A172 (cell line): ENCODE measurements at regions not wholly inside any gene's neighbourhood (a gene's known extent, or its start where the extent isn't known, plus 50 kb on each side); places are given as distances from the start of the nearest gene placed in this dataset.
"Not testable (repeated sequence)": the region's sequence is repeated elsewhere in the genome, so short reads cannot be mapped to it uniquely, and the experiment has no call there.

Experiments used
- DNase-seq: peaks from one replicate; pipeline ENCODE4 v3.0.0-alpha.2; 2015; ENCODE audit warnings: low spot score

DNA sequence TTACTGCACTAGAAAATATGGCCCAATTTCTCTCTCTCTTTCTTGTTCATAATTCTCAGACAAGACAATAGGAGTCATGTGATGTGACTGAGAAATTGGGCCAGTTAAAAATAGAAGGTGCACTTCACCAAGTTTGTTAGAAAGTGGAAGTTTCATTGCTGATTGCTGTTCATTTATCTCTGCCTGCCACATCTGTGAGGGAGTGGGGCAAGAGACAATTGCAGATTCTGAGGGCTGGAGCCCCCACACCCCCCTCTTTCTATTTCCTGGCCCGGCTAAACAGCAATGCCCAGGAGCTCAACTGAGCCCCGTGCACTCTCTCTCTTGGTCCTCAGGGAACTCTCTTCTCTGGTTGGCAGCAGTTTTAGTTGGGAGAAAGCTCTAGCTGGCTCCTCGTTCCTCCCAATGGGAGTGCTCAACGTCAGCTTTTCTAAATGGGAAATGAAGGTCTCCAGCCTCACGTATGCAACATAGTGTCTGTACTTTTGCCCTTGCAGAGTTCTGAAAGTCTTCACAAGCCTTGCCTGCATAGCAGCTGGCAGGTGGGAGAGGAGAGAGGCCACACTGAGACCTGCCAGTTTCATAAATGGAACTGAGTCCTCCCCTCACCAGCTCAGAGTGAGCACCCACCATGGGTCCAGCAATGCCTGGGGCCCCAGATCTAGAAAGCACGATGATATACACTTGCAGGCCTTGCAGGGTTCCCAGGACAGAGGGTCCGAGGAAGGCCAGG, 115.7 kb downstream of the MYCN start:
- no peak for DNase-seq

DNA sequence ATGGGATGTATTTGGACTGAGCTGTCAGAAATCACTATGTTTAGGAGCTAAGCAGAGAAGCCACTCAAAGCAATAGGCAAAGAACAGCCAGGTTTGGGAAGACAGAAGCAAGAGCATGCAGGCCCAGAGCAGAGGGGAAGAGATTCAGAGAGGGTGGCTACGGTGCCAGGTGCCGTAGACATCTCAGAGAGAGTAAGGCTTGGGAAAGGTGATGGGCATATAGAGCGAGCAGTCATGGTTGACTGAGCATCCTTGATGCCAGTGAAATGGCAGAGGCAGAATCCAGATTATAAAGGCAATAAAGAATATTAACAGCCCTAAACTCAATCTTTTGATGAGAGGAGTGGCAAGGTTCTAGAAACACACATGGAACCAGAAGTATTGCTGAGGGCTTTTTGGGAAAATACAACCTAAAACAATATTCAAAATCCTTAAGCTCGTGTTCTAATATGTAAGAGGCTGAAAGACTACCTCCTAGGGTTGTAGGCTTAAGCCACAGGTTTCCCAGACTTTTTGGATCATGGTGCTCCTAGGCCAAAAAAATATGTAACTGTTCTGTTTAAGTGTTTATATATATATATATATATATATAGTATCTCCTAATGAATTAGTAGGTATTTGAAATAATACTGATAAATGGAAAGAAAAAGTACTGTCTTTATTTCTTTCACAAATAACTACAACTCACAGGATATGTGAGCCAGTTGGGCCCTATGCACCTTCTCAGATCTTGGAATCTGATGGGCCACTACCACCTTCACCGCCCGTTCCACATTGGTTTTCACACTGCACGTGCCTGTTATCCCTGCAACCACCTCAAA, 113.3 kb downstream of the MYCN start:
- no peak for DNase-seq

DNA sequence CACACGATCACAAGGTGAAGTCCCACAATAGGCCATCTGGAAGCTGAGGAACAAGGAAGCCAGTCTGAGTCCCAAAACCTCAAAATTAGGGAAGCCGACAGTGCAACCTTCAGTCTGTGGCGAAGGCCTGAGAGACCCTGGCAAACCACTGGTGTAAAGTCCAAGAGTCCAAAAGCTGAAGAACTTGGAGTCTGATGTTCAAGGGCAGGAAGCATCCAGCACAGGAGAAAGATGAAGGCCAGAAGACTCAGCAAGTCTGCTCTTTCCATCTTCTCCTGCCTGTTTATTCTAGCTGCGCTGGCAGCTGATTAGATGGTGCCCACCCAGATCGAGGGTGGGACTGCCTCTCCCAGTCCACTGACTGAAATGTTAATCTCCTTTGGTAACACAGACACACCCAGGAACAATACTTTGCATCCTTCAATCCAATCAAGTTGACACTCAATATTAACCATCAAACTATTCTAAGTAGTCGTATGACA, 112.3 kb downstream of the MYCN start:
- not testable (repeated sequence) for DNase-seq

DNA sequence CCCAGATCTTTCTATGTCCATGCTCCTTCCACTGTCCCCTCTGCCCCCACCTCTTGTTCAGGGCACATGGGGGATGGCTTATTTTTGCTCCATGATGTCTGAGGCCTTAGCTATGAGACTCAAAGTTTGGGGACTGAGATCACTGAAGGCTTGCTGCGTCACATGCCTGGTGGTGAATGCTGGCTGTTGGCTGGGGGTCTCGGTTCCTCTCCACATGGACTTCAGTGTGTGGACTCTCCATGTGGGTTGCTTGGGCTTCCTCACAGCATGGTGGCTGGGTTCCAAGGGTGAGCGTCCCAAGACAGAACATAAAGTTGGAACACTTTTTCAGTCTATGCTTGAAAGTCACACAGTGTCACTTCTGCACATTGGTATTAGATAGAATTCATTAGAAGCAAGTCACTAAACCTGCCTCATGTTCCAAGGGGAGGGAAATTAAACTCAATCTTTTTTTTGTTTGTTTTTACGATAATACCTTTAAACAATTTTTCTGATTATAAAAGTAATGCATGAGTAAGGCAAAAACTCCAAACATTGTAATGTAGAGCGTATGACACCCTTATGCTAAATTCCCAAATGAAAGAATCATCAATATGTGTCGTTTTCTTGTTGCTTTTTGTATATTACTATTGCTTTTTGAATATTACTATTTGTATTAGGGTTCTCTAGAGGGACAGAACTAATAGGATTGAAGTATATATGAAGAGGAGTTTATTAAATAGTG, 111.7 kb downstream of the MYCN start:
- no peak for DNase-seq

DNA sequence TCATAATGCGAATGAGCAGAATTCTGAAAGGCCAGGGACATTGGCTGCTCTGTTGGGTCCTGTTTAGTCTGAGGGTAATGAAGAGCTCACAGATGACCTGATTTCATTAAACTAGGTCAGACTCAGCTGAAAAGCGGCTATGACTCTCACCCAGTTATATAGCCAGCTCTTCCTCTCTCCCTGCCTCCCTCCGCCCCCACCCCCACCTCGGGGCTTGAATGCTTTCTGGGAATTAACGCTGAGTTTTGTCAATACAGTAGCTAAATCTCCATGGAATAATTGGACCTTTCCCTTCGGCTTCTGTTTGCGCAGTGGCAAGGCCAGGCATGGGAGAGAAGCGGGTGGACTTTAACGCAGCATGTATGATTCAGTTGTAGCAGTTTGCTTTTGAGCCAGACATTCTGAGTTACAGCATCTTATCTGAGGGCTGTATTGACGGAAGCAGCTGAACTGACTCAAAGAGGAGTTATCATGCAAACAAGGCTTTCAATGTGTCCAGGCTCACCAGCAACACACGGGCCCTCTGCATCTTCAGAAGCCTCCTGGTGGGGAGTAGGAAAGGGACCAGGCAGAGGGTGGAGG, 110.6 kb downstream of the MYCN start:
- no peak for DNase-seq

DNA sequence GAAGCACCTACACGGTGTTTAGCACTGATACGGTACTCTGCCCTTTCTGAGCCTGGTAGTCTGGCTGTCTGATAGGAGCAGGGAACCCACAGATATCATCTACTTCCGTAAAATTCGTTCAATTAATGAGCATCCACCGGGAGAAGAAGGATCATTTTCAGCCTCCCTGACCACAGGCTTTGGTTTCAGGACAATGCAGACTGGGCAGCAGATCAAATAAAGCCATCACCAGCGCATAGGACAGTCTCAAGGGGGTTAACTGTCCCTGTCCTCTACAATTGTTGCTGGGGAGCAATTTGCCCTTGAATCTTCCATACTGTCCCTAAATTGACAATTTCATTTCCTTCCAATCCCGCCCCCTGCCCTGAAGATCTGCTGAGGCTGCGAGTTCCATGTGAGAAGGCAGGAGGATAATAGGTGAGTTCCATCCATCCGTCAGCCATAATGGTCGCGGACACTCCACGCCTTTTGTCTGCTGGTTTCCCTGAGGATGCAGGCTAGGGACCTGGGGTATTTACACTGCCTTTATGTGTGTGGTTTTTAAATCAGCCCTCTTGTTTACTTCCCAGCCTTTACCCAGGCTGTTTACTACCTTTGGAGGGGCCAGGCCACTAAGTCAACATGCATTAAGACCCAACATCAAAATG, 110.0 kb downstream of the MYCN start:
- DNase-seq = no peak

DNA sequence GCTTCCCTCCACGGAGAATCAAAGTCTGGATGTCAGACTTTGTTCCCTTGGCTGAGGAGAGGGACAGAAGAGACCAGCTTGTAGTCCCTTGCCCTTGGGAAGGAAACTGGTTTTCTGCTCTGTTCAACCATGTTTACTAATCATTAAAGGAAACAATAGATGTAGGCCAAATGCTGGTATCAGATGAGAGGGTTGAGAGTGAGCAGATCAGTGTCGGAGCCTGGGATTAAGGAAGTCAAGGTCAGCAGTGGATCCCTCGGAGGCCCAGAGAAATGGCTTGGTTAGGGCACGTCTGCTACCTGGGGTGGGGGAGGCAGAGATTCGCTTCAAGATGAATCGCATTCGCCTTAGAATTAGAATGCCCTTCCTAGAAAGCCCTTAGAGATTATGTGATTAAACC, 109.1 kb downstream of the MYCN start:
- DNase-seq = no peak

DNA sequence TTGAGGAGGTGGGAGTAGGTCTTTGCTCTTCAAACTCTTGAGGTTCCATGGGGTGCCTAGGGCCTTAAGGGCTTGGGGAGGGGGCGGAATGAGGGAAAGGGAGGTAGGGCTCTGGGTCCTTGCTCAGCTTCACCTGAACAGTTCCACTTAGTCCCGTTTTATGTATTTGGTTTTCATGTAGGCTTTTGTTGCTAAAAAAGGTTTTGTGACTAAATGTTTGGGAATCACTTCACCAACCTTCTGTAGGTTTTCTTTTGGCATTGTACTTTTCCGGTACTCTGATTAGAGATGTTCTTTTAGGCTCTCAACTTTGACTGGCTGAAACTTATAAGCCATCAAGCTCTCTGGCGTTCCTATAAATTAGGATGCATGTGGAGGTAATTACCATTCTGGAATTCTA, 108.1 kb downstream of the MYCN start:
- DNase-seq = no peak

DNA sequence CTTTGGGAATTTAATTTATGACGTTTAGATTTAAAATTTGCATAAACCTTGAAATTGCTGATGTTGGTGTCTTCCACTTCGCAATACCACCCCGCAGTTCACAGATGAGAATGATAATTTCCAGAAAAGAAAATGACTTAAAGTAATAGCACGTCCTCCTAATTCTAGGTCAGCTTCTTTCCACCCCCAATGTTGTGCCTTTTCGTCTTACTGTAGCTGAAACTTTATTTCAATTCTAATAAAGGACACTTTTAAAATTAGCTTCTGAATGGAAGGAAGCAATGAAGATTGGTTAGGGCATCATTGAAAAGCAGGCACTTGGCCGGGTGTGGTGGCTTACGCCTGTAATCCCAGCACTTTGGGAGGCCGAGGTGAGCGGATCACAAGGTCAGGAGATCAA, 107.4 kb downstream of the MYCN start:
- DNase-seq = no peak

DNA sequence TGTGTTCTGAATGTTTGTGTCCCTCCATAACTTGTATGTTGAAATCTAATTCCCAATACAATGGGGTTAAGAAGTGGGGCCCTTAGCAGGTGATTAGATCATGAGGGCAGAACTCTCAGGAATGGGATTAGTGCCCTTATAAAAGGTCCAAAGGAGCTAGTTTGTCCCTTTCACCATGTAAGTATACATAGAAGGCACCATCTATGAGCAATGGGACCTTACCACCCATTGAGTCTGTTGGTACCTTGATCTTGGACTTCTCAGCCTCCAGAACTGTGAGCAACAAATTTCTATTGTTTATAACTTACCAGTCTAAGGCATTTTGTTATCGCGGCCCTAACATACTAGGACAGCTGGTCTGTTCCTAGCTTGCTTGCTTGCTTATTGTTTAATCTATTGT, 106.3 kb downstream of the MYCN start:
- DNase-seq = no peak

DNA sequence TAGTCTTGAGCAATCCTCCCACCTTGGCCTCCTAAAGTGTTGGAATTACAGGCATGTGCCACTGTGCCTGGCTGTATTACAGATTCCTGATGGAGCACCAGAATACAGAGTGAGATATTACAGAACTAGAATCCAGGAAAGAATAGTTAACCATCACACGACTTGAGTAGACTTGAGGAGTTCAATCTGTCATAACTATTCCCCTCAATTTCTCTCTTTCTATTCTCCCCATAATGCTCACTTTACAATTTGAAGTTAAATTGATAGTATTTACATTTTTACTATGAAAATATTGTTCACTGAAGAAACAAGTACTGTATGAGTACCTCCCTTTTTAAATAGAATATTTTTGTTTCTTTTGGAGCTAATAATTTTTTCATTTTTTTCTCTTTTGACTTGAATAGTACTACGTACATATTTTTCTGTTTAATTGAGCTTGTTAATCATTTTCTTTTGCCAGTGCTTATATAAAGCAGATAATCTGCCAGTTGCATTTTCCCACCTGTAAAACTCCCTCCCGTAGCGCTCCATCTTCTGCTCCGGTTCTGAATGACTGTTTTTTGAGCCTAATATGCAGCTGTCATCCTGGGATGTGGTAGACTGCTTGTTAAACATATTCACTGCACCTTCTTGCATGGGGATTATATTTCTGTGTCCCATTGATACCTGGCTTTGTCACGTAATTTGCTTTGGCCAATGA, 105.5 kb downstream of the MYCN start:
- no peak for DNase-seq

DNA sequence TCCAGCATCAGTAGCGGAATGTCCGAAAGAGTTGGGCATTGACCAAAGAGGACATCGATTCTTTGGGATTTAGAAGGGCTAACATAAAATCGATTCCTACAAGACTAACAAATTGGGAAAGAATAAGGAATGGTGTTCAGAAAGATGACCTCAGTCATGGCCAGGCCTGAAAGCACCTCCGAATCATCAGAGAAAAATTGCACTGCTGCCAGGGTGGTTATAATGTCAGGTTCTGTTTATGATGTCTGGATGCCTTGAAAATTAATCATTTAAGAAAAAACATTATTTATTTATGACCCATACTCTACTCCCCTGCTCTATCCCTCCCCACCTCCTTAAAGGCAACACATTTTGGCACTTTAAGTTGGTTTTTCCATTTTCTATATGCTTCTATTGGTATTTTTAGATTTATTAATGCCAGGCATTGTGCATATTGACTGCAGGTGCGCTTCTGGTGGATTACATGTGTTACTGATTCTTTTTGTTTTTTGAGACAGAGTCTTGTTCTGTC, 104.7 kb downstream of the MYCN start:
- DNase-seq = no peak

DNA sequence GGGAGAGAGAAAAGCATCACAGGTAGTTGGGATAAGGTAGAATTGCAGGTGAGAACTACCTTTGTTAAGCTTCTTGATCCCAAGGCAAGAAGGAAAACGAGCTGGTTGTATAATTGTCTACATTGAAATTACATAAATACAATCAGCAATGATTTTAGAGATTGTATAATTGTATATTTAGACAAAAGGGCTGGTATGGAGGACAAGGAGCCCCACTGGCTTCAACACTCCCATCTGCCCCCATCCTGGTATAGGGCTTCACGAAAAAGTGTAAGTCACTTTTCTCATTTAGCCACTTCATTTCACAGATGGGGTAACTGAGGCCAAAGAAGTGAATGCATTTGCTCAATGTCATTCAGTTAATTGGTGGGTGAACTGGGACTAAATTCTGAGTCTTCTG, 103.3 kb downstream of the MYCN start:
- DNase-seq = no peak

DNA sequence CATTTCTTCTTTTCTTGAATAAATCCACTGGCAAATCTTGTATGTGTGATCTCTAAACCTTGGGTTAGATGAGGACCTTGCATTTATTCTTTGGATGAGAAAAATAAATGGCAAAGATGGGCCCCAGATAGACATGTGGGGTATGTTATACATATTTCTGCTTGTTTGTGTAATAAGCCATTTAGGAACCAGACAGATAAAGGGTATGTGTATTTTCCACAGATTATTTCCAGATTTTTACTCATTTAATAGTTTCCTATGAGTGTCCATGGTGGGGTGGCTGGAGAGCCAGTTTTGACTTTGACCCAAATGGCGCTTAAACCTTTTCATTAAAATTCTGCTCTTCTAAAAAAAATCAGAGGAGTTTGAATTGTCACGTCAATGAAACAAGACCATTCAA, 102.8 kb downstream of the MYCN start:
- DNase-seq = no peak

DNA sequence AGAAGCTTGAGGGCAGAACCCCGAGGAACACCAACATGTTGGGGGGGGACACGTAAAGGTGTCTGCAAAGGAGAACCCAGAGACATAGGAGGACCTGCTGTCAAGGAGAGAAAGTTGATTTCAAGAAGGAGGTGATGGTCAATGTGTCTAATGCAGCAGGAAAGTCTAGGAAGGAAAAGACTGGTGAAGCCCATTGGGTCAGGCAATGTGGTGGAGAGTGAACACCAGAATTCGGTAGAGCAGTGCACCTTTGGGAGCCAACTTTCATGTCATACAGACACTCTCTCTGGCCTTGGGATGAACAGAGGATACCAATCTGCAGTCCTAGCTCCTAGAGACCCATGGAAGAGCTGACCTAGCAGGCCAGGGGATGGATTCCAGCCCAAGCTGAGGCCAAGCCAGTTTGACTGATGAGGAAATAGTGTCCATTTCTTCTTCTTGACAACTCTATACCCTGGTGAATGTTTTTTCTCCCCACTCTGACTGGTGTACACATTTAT, 101.9 kb downstream of the MYCN start:
- no peak for DNase-seq

DNA sequence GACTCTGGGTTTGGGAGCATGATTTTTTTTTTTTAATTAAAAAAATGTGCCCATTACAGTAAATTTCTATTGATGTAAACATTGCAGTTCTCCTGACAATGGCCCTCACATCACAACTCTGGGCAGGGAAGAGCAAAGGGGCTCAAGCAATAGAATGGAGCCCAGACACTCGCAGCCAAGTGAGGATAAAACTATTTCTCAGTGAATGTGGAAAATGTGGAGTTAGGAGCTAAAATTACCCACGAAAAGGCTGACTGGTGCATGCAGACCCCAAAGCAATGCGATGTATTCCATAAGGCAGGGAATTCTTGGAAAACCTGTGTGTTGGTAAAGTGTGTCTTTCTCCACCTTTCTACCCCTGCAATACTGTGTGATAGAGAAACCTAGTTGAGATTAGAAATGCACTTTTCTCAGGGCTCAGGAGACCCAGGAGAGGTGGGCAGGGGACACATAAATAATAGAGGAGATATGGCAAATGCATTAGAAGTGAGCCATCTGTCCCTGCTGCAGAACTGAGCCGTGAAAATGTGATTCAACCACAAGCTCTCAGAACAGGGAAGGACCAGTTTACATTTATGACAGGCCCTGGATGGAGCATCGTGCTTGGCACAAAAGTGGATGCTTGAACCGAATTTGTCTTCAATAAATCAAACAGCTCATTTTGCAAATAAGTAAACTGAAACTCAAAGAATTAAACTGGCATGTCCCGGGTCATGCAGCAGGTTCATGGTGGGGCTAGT, 100.1 kb downstream of the MYCN start:
- no peak for DNase-seq

DNA sequence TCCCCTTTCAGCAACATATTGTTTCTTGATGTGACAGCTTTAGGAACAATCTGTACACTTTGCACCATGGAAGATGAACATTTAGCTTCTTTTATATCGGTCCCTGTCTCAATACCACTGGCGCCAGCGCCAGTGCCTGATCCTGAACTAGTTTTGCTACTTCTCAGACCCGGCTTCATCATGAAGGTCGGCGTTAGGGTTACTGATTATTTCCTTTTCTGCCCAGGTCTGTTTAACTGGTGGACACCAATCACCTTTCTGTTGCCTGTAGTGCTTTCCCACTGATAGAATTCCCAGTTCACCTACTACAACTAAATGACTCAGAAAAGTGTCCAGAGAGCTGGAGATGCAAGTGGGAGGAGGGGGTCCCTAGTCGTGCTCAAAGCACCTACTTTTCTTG, 99.5 kb downstream of the MYCN start:
- DNase-seq = no peak

DNA sequence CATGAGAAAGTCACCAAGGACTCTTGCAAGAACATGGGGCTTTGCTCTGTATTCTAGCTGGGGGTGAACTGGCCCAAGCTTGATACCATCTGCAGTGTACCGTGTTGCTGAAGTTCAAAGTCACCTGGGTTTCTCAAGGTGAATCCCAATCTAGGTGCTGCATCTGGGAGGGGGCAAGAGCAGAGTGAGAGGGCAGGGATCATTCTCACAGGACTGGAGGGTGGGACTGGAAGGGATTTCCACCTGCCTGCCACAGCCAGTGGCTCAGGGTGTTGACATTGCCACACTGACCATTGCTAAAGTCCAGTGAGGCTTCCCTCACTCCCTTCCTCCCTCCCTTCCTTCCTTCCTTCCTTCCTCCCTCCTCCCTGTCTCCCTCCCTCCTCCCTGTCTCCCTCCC, 98.7 kb downstream of the MYCN start:
- no peak for DNase-seq

DNA sequence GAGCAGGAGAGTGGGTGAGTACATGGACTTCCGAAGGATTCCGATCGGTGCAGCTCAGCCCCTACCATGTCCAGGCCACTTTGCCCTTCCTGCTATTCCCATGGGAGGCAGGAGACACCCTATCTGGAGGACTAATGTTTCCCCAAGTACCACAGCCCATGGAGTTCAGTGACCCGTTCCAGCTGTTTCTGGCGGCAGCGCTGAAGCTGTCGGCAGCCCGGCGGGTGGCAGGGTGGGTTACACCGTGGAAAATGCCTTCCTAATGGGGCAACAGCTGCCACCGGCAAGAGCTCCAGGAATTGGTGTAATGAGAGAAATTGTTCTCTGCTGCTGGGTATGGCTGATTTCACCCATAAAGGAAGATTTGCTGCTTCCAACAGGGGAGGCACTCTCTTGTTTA, 98.3 kb downstream of the MYCN start:
- no peak for DNase-seq
